ENCODE measurements at regions not wholly inside any gene's neighbourhood (a gene's known extent, or its start where the extent isn't known, plus 50 kb on each side); places are given as distances from the start of the nearest gene placed in this dataset.
"Not testable (repeated sequence)": the region's sequence is repeated elsewhere in the genome, so short reads cannot be mapped to it uniquely, and the experiment has no call there.

- TF ChIP-seq MAX (IDR thresholded peaks at IDR 0.05); CTCF (IDR thresholded peaks at IDR 0.05; ENCODE audit: control extremely low read depth in 1 of 3, insufficient read depth in 1 of 3, low read depth in 1 of 3, low read length in 3 of 3); JUN (IDR thresholded peaks at IDR 0.05; ENCODE audit: low read depth, low read length); RAD21 (IDR thresholded peaks at IDR 0.05 in 1 of 2, conservative IDR thresholded peaks at IDR 0.05 in 1 of 2; ENCODE audit: low read depth in 2 of 2, low read length in 2 of 2); EZH2 (IDR thresholded peaks at IDR 0.05; ENCODE audit: low read depth, low read length, severe bottlenecking); BRCA1 (IDR thresholded peaks at IDR 0.05; ENCODE audit: low read depth, low read length); FOSL1 (IDR thresholded peaks at IDR 0.05; ENCODE audit: insufficient read depth, low read depth, low read length); POLR2AphosphoS5 (IDR thresholded peaks at IDR 0.05; ENCODE audit: low read depth, low read length); RXRA (IDR thresholded peaks at IDR 0.05; ENCODE audit: insufficient read depth, low read depth, low read length); BACH1 (IDR thresholded peaks at IDR 0.05; ENCODE audit: low read length); KDM1A (IDR thresholded peaks at IDR 0.05; ENCODE audit: borderline replicate concordance, low read length): not testable (repeated sequence)
Observed at GRCh38 chr1:102210891-102211290, 214.2 kb upstream of the OLFM3 start.

All from H1 (cell line).